Stimulated activated CD4-positive, alpha-beta T cell treated with anti-CD3 and anti-CD28 coated beads, TNF-alpha, amount 100 ng/mL, for 1 hour (primary cell): ENCODE measurements at regions not wholly inside any gene's neighbourhood (a gene's known extent, or its start where the extent isn't known, plus 50 kb on each side); places are given as distances from the start of the nearest gene placed in this dataset.
"Not testable (repeated sequence)": the region's sequence is repeated elsewhere in the genome, so short reads cannot be mapped to it uniquely, and the experiment has no call there.

Experiments
- DNase-seq, 3 donors: peaks; one replicate each; pipeline ENCODE4 v3.0.0-alpha.2; 2020; ENCODE audit warnings: low read depth in 3 of 3, low spot score in 1 of 3

- no peak for DNase-seq
These were observed 1761.3 kb upstream of the IGFBP7 start for GRCh38 chr4:58871509-58871908.

- DNase-seq, result no peak
These were observed 1738.8 kb upstream of the IGFBP7 start for GRCh38 chr4:58849026-58849425.

- DNase-seq, result no peak
These were observed 1733.3 kb upstream of the IGFBP7 start for GRCh38 chr4:58843455-58843854.

GRCh38 chr4:58833126-58833525 lies 1722.9 kb upstream of the IGFBP7 start:
- DNase-seq, result no peak

- no peak for DNase-seq
These were observed 1715.1 kb upstream of the IGFBP7 start for GRCh38 chr4:58825278-58825677.

- DNase-seq, result not testable (repeated sequence)
These were observed 1708.4 kb upstream of the IGFBP7 start for GRCh38 chr4:58818560-58818959.

- no peak for DNase-seq
These were observed 1699.8 kb upstream of the IGFBP7 start for GRCh38 chr4:58809948-58810347.

- DNase-seq, result no peak
These were observed 1699.2 kb upstream of the IGFBP7 start for GRCh38 chr4:58809366-58809765.

- no peak for DNase-seq
These were observed 1698.6 kb upstream of the IGFBP7 start for GRCh38 chr4:58808817-58809216.

GRCh38 chr4:58807843-58808615 lies 1697.8 kb upstream of the IGFBP7 start:
- DNase-seq, result no peak

GRCh38 chr4:58776627-58777026 lies 1666.4 kb upstream of the IGFBP7 start:
- no peak for DNase-seq

GRCh38 chr4:58767598-58767997 lies 1657.4 kb upstream of the IGFBP7 start:
- DNase-seq, result no peak

GRCh38 chr4:58766763-58767162 lies 1656.6 kb upstream of the IGFBP7 start:
- DNase-seq, result no peak

- no peak for DNase-seq
These were observed 1651.4 kb upstream of the IGFBP7 start for GRCh38 chr4:58761563-58761962.

GRCh38 chr4:58760737-58761136 lies 1650.6 kb upstream of the IGFBP7 start:
- no peak for DNase-seq

- no peak for DNase-seq
These were observed 1649.9 kb upstream of the IGFBP7 start for GRCh38 chr4:58760100-58760499.

- DNase-seq, result no peak
These were observed 1639.0 kb upstream of the IGFBP7 start for GRCh38 chr4:58749206-58749605.

GRCh38 chr4:58740897-58741296 lies 1630.7 kb upstream of the IGFBP7 start:
- no peak for DNase-seq

GRCh38 chr4:58739275-58739674 lies 1629.1 kb upstream of the IGFBP7 start:
- DNase-seq, result no peak

GRCh38 chr4:58738375-58738774 lies 1628.2 kb upstream of the IGFBP7 start:
- no peak for DNase-seq

GRCh38 chr4:58734030-58734674 lies 1624.0 kb upstream of the IGFBP7 start:
- DNase-seq, result no peak

- DNase-seq, result no peak
These were observed 1622.8 kb upstream of the IGFBP7 start for GRCh38 chr4:58732973-58733372.

GRCh38 chr4:58723954-58724353 lies 1613.8 kb upstream of the IGFBP7 start:
- DNase-seq, result no peak
